Left forelimb (tissue), 1 donor: ENCODE measurements at regions not wholly inside any gene's neighbourhood (a gene's known extent, or its start where the extent isn't known, plus 50 kb on each side); places are given as distances from the start of the nearest gene placed in this dataset.
"Not testable (repeated sequence)": the region's sequence is repeated elsewhere in the genome, so short reads cannot be mapped to it uniquely, and the experiment has no call there.

Source experiments
- DNase-seq: peaks from one replicate; pipeline ENCODE4 v3.0.0-alpha.2; 2018; ENCODE audit warnings: low spot score

DNA sequence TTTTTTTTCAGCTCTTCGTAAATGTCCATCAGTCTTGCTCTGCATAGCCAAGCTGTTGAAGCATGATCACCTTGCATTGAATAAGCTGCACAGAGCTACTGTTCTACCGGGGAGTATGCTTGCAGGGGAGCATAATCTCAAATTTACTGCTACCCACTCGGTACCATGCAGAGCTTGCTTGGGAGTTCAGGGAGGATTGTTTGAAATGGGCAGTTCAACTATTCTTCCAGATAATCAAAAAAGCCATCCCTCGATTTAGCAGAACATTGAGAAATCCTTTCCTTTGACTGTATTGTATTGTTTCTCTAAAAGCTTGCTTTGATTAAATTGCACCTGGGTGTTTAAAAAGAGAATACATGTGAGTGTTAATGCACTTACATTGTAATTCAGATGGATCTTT is 332.6 kb downstream of the UTRN start:
- DNase-seq: no peak

DNA sequence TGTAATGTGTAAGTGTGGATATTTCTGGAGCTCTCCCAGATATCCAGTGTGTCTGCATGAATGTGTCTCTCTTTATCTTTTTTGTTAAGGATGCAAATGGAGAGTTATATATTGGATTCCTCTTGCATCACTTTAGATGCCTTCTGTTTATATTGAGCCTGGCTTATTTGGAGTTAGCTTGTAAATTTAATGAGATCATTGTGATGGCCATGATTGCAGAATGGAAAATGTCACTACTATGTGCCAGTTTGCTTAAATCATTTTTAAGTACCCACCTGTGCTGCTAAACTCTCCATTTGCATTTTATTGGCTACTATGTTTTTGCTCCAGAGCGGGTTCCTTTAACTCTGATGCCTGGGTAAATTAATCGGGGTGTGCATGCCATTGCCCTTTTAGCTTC is 334.8 kb downstream of the UTRN start:
- no peak for DNase-seq

DNA sequence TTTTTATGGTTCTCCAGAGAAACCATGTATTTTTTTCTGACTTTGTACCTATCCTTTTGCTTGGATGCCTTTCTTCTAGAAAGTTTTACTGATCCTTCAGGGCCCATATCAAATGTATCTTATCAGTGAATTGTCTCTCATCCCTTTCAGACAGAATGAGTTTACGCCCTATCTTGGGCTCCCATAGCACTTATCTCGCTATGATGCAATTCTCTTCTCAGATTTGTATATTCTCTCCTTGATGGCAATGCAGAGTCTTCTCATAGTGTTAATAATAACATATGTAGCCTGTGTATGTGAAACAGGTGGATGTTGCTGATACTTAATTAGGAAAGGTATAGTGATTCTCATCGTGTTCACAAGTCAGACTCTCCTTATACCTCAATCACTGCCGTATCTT is 336.2 kb downstream of the UTRN start:
- no peak for DNase-seq

- DNase-seq: no peak
These were observed 339.1 kb downstream of the UTRN start for GRCh38 chr6:144624246-144624645.

DNA sequence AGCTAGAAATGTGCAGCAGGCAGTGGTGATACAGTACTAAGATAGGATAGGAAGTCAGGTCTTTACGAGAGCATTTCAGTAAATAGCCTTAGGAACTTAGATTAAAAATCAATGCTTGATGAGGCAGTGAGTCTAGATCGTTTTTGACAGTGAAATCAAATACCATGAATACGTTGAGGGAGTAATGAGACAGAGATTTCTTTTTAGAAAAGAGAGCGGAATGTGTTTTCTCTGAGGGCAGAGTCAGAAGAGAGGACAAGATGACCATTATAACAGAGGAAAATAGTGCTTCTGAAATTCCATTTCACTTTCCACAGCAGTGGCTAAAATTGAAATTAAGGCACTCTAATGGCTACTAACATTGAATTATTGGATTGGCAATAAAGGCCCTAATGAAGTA is 339.6 kb downstream of the UTRN start:
- no peak for DNase-seq

DNA sequence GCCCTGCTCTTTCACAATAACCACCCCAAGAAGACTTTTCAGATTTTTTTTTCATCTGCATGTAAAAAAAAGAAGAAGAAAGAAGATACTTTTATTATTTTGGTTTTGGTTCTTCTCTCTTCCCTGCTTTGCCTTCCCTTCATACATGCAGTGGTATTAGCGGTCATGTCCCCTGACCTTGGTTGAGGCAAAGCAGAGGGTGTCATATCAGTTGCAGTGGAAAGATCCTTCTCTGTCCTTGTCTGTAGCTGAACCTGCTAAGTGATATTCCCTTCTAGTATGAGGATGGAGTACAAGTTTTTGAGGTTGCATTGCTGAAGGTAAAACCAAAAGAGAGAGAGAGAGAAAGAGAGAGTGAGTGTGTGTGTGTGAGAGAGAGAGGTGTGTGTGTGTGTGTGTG is 345.7 kb downstream of the UTRN start:
- DNase-seq: no peak

- DNase-seq: no peak
These were observed 347.1 kb downstream of the UTRN start for GRCh38 chr6:144632266-144632665.

GRCh38 chr6:144633886-144634285 is 348.8 kb downstream of the UTRN start:
- DNase-seq: no peak

GRCh38 chr6:144634371-144634770 is 349.2 kb downstream of the UTRN start:
- DNase-seq: no peak

- DNase-seq: no peak
These were observed 349.9 kb downstream of the UTRN start for GRCh38 chr6:144635051-144635450.

DNA sequence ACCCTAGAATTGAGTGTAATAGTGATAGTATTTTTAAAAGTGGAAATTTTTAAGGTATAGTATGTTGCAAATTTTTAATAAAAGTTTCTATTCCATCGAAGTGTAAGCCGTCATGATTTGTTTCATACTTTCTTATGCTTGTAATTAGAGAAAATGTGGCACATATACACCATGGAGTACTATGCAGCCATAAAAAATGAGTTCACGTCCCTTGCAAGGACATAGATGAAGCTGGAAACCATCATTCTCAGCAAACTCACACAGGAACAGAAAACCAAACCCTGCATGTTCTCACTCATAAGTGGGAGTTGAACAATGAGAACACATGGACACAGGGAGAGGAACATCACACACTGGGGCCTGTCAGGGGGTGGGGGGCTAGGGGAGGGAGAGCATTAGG is 350.9 kb downstream of the UTRN start:
- not testable (repeated sequence) for DNase-seq

GRCh38 chr6:144637541-144637940 is 352.4 kb downstream of the UTRN start:
- no peak for DNase-seq

DNA sequence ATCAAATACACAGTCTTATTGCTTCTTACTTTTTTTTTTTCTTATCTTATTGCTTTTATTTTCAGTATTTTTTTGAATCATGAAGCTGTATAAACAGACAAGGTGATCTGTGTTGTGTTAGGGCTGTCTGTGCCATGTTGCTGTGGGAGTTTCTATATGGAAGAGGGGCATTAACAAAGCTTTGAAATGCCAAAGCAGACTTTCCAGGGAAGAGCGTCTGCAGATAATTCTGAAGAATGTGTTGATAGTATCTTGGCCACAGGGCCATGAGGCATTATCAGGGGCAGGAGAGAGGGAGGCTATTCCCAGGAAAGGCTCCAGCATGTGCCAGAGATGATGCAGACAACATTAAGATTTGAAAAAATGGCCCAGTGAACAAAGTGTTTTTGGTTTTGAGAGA is 354.5 kb downstream of the UTRN start:
- DNase-seq: no peak

DNA sequence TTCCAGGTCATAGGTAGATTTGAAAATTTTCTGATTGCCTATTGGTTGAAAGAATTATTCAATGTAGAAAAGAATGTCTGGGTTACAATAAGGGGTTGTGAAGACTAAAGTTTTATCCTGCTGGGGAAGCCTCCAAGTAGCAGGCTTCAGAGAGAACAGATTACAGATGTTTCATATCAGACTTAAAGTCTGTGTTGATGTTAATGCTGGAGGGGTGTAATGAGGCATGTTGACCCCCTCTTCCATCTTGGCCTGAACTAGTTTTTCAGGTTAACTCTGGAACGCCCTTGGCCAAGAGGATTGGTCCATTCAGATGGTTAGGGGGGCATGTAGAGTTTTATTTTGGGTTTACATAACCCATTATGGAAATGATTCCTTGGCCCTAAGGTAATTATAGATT is 356.2 kb downstream of the UTRN start:
- DNase-seq: no peak

GRCh38 chr6:144644776-144645175 is 359.6 kb downstream of the UTRN start:
- DNase-seq: no peak

GRCh38 chr6:144646093-144647056 is 361.2 kb downstream of the UTRN start:
- DNase-seq: no peak

GRCh38 chr6:144647406-144647964 is 362.4 kb downstream of the UTRN start:
- DNase-seq: no peak

GRCh38 chr6:144647971-144648651 is 363.0 kb downstream of the UTRN start:
- DNase-seq: no peak

GRCh38 chr6:144649085-144649484 is 363.9 kb downstream of the UTRN start:
- no peak for DNase-seq

DNA sequence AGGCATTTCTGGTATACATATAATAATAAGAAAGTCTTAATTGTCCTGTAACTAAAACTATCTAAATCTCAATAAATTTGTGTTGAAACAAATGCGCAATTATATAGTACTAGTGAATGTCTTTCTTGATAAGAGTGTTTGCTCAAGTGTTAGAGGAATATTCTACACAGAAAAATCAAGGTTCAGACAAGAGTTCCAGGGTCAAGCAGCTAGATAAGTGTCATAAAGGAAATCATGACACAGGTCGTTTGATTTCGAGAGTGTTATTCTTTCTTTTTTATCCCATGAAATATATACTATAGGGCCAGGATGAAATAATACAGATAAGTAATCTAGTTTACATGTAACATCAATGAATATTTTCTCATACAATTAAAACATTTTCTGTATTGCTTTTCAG is 366.1 kb downstream of the UTRN start:
- no peak for DNase-seq

DNA sequence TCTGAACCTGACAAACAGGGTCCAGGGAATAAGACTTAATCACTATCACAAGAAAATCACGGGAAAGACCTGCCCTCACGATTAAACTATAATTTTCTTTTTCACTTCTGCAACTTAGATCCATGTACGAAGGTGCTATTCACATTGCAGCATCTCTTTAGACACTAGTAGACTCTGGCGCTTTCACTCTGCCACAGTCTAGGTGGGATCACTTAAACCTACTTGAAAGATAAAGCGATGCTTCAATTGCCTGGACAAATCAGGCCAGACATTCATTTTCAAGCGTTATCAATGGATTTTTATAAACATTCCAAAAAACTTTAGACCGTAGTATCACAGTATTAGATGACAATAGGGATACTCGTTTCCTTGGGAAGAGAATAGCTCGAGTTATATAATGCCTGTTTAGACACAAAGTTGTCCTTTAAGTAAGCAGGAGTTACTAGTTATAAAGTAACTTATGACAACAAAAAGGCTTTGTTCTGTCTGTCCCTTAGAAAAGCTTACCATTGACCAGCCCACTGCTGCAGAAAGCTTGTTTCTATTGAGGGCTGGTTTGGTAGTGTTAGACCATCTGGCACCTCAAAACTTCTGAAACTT is 367.3 kb downstream of the UTRN start:
- no peak for DNase-seq

DNA sequence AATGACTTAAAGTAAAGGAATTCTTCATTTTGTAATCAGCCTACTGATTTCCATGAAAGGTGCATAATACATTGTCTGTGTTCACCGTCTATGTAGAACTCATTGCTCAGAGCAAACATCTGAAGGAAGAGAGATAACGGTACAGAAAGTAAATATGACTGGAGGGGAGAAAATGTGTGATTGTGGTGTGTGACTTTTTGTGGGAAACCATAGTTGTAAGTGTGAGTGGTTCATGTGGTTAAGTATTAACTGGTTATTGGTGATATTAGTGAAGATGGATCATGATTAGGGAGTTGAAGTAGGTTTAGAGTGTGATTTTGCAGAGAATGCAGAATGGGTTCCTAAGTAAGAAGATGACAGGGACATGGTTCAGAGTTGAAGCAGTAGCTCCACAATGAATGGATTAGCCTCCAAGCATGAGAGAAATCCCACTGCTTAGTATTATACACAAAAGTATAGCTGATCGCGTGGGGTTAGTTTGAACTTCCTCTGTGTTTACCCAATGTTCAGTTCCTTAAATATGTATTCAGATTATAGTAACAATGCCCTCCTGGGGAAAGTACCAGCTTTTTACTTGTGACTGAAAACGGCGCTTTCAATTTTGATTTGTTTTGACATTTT is 368.9 kb downstream of the UTRN start:
- DNase-seq: no peak
